HG02642 (cell line): ENCODE measurements at regions not wholly inside any gene's neighbourhood (a gene's known extent, or its start where the extent isn't known, plus 50 kb on each side); places are given as distances from the start of the nearest gene placed in this dataset.
A peak's percentile ranks its signal among the peaks of the same experiment; 100 is the strongest.

Experiments used
- ATAC-seq: cut with Tn5 transposase; IDR thresholded peaks from one replicate; pipeline ENCODE4 v1.9.1; 2021; ENCODE audit warnings: mild to moderate bottlenecking; ENCODE audit not compliant: unreplicated experiment, poor library complexity

DNA sequence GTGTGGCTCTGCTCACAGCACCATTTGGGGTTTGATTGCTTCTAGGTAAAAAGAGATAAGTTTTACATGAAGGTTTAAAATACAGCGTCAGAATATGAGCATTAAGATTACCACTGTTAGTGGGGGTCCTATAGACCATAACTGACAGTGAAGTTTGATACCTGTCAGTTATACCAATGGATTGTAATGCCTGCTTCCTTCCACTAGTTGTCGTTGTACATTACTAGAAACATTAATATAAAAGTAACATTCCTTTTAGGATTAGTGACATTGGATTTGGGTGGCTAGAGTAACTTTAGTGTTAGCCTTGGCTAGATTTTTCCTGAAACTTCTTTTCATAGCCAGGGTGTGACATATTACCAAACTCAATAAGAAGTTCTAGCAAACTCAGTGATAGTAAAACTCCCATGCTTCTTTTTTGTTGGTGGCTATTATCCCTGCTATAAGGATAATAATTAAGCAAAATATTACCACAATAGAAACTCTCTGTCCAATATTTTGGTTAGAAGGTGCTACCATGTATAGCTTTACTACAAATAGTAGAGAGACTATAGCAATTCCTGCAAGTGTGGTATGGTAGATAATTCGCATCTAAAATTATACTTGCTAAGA, 57.1 kb downstream of the FAM181B start:
- ATAC-seq: no peak

DNA sequence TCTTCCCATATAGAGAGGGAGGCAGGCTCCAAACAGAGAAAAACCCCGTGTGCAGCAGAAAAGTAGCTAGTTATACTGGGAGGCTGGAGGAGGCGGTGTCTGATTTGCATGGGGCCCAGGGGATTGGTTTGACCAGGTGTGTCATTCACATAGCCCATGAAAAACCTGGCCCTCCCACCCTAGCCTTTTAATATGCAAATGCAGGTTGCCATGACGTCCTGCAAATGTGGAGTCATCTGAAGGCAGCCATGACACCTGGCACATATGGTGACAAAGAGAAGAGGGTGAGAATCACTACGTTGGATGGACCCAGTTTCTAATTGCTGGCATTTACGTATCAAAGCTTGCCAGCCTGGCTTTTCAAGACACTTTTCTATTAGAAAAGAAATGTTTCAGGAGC, 57.8 kb downstream of the FAM181B start:
- no peak for ATAC-seq

DNA sequence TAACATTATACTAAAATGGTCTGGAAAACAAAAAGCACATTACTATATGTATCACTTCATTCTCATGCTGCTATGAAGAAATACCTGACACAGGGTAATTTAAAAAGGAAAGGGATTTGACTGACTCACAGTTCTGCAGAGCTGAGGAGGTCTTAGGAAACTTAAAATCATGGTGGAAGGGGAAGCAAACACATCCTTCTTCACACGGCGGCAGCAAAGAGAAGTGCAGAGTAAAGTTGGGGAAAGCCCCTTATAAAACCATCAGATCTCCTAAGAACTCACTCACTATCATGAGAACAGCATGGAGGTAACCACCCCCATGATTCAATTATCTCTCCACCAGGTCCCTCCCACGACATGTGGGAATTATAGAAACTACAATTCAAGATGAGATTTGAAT, 60.0 kb downstream of the FAM181B start:
- ATAC-seq: no peak

DNA sequence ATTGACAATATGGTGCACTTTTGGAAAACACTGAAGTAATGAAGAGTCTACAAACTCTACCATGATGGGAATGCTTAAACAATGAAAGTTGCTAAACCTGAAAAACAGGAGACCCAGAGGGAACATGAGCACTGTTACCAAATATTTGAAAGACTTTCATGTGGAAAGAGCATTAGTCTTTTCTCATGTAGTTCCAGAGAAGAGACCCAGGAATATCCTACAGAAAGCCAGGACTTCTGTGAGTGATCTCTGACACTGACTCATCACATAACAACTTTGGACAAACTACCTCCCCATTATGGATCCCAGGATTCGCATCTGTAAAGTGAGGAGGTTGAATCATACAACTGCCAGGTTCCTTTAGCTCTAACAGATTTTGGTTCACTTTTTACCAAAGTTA, 62.2 kb downstream of the FAM181B start:
- ATAC-seq: no peak

DNA sequence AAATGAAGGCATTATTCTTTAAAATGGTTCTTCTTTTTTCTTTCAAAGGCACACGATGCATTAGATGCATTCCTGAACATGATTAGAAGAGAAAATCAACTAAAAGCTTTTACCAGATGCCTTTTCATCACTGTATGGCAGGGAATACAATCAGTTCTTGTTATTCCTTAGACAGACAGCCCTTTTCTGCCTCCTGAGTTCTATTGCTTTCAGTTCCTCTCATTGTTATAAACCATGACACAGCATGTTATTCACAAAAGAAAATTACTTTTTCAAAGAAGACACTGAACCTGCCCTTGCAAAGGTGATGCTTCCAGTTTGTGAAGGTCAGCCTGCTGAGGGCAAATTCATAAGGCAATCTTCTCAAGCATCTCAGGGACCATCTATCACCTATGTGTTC, 70.1 kb downstream of the FAM181B start:
- no peak for ATAC-seq

DNA sequence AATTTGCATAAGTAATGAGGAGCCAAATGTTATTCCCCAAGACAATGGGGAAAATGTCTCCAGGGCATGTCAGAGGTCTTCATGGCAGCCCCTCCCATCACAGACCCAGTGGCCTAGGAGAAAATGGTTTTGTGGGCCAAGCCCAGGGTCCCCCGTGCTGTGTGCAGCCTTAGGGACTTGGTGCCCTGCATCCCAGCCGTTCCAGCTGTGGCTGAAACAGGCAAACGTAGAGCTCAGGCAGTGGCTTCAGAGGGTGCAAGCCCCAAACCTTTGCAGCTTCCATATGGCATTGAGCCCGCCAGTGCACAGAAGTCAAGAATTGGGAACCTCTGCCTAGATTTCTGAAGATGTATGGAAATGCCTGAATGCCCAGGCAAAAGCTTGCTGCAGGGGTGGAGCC, 79.9 kb downstream of the FAM181B start:
- ATAC-seq: no peak

DNA sequence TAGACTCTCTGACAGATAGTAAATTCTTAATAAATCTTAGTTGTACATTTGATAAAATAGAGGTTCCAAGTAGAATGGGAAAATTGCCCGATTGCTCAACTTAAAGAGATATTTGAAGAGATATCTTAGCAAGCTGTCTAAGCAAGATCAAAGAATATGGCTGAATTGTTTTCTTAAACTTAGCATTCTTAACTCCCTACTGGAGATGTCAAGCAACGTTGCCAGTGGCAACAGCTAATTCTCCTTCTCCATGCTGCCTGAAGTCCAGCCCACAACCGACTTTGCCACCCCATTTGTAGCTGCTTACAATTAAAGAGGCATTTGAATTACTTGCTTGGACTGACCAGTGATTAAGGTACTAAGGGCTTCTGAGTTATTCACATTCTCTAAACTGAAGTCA, 94.4 kb downstream of the FAM181B start:
- no peak for ATAC-seq

DNA sequence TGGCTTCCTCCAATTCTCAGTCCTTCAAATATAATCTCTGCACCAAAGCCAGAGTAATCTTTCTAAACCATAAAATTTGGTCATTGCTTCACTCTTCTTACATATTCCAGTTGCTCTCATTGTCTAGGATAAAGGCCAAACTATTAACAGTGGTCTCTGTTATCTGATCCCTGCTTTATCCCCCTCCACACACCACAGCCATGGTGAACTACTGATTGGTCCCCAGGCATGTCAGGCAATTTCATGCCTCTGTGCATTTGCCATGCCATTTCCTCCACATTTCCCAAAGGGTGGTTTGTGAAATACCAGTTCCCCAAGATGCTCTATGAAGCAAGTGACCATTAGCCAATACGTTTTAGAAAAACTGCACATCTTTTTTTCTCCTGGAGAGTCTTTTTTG, 97.0 kb downstream of the FAM181B start:
- no peak for ATAC-seq

DNA sequence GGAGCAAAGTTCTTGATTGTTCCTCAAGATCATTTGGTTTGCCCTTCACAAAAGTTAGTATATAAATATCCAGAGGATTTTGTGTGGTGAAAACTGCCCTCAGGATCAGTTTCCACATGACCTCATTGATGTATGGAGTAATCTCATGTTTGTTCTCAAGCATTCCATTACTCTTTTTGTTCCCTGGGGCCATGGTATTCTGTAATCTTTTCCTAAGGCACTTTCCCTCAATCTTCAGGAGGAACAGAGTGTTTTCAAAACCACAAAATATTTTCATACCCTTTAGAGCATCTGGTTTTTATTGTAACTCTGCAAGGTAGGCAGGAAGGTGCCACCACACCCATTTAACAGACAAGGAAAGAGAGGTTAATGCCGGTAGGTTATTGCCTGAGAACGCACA, 99.6 kb downstream of the FAM181B start:
- no peak for ATAC-seq

DNA sequence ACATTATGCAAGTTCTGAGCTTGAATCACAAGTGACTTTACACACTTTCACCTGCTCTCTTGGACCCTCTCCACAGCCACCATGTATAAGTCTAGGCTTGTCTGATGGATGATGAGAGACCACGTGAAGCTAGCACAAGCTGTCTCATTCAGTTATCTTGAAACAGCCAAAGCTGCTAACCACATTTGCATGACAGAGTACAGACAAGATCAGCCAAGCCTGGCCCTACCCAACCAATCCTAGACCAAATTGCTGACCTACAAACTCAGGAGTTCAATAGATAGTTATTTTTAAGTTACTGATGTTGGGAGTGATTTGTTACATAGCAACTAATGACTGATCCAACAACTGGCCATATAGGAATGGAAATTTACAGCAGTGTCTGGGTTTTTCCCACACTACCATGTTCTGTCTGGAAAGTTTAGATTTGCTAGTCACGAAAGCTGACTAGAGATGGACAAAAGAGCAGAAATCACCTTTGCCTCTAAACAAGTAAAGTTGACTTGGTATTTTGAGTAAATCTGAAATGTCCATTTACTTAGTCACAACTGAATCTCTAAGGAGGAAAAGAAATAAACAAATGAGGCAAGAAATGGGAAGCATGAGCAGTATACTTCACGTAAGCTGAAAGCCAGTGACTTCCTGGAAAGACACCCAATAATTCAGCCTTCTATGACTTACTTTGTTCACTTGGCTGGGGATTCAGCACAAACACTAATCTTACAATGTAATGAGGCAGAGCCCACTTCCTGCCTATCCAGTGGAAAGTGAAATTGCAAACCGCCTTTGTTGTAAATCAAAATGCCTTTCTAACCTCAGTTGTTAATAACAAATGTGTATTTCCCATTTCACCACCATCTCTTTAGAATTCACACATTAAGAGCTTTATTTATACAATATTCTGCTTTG, 101.7 kb downstream of the FAM181B start:
- peak; percentile 82 for ATAC-seq

DNA sequence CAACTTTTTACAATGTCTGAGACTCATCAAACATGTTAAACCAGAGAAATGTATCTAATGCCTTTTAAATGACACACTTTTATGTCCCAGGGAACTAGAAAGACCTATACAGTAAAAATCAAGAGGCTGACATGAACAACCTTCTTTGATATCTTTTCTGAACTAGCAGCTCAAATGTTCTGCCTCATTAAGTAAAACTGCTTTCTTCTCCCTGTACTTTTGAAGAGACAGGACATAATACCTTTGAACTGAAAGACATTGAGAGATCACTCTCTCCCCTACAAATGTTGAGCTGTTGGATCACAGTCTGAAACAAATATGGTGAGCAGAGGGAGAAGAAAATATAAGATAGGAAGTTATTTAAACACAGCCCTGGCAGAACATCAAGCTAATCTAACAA, 123.0 kb downstream of the FAM181B start:
- ATAC-seq: no peak

DNA sequence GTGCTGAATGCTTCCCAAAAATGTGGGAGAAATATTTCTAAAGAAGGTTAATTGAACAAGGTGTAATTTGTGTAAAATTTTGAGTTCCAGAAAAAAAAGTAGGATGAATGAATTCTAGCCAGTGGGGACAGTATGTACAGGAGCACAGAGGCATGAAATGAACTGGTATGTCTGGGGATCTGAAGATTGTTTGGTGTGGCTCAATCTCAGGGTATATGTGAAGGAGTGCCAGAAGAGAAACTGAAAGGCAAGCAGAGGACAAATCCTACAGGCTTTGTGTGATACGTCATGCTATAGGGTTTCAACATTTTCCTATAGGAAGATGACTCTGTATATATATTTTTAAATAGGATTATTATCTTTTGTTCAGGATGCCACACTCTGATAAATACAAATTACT, 126.9 kb downstream of the FAM181B start:
- no peak for ATAC-seq

DNA sequence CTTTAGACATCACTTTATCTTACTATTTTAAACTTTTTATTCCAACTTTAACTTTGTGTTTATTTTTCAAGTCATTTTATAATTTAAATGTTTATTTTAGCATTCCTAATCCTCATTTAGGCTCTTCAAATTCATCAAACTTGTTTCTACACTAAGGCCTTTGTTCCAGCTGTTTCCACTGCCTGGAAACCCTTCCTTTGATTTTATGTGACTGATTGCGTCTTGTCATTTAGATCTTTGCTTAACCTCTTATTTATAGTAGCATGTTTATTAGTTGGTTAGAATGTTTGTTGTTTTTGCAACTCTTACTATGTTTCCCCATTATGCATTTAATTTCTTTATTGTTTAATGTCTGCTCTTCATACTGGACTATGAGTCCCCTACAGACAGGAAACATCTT, 132.0 kb downstream of the FAM181B start:
- ATAC-seq: no peak

DNA sequence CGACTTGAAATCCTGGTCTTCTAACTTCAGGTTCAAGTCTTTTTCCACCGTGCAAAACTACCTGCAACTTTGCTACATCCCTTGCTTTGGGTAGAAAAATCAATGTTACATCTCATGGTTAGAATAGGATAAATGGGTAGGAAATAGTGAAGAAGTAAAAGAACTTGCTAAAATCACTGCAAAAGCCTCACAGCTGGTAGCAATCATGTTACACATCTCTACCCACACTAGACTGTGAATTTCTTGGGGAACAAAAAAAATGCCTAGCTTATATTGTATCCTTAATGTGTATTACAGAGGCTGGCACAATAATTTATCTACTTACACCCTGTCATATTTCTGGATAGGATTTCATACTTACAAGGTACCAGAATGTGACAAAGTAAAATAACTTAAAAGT, 133.8 kb downstream of the FAM181B start:
- ATAC-seq: no peak

DNA sequence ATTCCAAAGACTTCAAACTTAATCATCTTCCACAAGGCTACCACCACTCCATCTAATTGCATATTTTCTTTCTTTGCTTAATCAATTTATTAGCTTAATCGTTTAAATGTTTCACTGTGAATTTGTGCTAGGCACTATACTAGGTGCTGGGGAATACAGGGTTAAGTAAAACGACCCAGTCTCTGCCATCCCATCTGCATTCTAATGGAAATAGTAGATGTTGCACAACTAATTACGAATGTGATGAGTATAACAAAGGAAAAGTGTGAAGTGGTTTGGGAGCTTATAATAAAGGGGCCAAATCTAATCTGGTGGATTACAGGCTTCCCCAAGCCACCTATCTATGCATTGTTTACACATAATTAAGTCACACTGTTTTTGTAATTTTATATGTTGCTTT, 147.1 kb downstream of the FAM181B start:
- no peak for ATAC-seq

DNA sequence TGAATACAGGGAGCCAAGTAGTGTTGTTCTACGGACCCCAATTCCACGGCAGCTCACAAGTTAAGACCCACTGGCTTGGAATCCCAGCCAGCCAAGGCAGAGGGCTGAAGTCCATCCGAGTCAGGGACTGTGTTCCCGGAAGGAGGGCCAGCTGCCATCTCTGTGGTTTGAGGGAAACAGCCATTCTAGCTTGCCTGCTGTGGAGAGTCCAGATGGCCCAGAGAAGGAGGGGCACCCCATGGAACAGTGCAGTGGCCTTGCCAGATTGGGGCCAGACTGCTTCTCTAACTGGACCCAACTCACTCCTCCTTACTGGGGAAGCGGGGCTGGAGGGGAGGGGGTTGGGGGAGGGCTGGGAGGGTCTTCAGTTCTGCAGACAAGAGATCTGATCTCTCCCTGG, 156.4 kb downstream of the FAM181B start:
- no peak for ATAC-seq

DNA sequence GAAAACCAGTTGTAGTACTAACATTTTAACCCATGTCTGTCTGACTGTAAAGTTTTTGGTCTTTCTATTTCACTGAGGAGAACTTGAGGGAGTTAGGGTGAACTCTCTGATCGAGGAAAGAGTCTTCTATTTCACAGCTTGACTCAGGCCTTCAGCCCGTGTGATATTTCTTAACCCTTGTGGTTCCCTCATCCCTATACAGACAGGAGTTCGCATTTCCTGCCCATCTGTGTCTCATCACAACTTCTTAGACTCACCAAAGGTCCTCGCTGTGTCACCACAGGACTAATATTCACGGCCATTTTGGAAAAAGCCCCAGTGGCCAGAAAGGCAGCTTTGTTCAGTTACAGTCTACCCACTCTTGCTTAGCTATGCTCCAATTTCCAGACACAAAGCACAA, 172.8 kb downstream of the FAM181B start:
- no peak for ATAC-seq

DNA sequence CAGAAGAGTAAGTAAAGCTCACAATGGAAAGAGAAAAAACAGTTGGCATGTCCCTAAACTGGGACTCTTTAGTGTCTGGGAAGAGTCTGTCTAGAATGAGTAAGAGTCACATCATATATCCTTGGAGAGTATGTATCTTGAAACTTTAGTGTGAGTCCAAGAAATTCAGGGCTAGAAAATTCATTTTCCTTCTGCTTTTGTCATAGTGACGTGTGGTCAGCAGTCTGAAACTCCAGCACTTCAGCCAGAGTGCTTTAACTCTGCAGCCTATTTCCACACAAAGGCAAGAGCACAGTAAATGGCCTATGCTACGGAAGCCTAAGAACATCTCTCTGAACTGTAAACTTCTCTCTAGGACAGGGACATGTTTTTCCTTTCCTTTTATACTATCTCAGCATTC, 174.1 kb downstream of the FAM181B start:
- no peak for ATAC-seq

DNA sequence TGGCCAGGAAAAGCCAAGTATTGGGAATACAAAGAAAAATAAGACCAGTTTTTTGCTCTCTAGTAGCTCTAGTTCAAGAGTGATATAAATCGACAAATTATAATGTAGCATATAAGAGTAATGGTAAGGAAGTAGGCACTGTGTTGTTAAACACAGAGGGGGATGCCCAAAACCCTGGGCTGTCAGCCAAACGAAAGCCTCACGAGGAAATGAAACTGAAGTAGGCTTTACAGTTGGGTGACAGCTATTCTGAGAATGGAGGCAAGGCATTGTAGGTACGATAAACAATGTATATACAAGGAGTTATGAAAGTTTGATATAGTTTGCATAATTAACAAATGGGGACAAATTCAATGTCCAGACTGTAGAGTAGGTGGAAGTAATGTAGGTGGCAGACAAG, 176.4 kb downstream of the FAM181B start:
- ATAC-seq: peak; percentile 99

DNA sequence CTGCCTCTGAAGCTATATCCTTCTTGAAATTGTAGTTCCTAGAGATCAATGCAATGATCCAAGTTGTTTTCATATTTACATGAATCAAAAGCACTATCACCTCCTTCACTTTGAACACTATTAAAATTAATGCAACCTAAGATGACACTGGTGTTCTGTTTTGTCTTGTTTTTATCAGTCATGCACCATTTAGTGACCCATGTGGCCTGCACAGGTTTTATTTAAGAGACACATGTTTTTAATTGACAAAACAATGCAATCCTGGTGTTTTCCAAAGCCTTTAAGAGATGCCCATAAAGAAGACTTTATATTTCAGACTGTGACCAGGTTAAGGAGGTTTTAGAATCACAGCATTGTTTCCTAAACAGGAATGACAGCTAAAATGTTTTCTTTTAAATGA, 177.5 kb downstream of the FAM181B start:
- ATAC-seq: no peak

DNA sequence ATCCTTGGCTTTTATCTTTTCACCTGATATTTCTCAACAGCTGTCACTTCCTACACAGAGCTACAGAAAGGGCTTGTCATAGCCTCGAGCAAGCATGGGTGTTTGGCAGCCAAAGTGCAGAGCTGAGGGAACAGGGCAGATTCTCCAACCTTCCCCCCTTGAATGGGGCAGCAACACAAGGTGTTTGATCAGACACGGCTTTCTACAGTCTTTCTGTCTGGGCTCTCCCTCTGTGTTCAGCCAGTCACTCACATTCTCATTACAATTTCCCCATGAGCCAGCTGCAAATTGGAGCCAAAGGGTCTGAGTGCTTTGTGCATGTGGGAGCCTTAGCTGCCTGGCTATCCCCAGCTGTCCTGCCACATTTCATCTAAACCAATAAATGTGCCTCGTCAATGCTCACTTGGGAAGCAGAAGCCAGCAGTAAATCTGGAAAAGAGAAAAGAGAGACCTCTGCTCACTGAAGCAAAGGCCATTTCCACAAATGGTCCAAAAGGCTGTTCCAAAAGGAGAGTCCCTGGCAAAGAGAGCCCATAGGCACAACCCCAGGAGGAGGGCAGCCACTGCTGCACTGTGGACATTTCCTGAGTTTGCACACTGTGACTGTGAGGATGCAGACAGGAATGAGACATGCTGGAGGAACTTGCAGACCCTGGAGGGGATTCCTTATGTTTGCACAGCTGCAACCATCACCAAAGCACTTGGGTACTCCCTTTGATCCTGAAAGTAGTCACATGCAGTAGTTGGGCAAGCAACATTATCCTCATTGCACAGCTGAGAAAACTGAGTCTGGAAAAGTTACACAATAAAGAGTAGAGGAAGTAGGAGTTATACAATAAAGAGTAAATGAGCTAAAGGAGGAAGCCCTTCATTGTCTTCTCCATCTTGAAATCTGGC, 186.8 kb downstream of the FAM181B start:
- ATAC-seq: no peak
